ENCODE measurements at regions not wholly inside any gene's neighbourhood (a gene's known extent, or its start where the extent isn't known, plus 50 kb on each side); places are given as distances from the start of the nearest gene placed in this dataset.

GRCh38 chr13:24108615-24108965 is 51.9 kb upstream of the SPATA13 start:
- no peak for TF ChIP-seq CTCF (IDR thresholded peaks at IDR 0.05)
- TF ChIP-seq EZH2 (IDR thresholded peaks at IDR 0.05; ENCODE audit: borderline replicate concordance, insufficient read depth, low read depth, low read length, poor library complexity, severe bottlenecking): no peak
